ENCODE measurements at regions not wholly inside any gene's neighbourhood (a gene's known extent, or its start where the extent isn't known, plus 50 kb on each side); places are given as distances from the start of the nearest gene placed in this dataset.
"Not testable (repeated sequence)": the region's sequence is repeated elsewhere in the genome, so short reads cannot be mapped to it uniquely, and the experiment has no call there.

DNA sequence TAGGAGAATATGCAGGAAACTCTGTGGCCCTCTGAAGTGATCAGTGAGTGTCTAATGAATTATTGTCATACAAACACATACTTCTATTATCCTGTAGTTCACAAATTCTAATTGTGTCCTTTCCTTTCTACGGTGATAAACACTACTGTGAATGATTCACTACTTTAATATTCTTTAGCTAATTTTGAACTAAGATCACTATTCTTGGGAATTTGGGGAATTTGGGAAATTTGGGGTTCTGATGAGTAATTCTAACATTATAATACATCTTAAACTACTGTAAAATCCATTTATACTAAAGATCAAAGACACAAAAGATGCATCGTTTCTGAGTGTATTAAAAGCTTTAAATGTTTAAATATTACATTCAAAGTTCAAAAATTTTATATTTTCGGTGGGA, 1287.2 kb upstream of the CITED2 start:
- DNase-seq (ENCODE audit: insufficient read length, low spot score) (no peak), FAIRE-seq (no peak)
- no peak for TF ChIP-seq POLR2A (IDR thresholded peaks at IDR 0.05; ENCODE audit: low read depth, low read length)

- FAIRE-seq (peak; percentile 33), DNase-seq (ENCODE audit: insufficient read length, low spot score) (no peak)
- no peak for TF ChIP-seq POLR2A (IDR thresholded peaks at IDR 0.05; ENCODE audit: low read depth, low read length)
Measured at GRCh38 chr6:140660295-140660694, 1285.8 kb upstream of the CITED2 start.

- FAIRE-seq: no peak
Measured at GRCh38 chr6:140653972-140654371, 1279.5 kb upstream of the CITED2 start.

DNA sequence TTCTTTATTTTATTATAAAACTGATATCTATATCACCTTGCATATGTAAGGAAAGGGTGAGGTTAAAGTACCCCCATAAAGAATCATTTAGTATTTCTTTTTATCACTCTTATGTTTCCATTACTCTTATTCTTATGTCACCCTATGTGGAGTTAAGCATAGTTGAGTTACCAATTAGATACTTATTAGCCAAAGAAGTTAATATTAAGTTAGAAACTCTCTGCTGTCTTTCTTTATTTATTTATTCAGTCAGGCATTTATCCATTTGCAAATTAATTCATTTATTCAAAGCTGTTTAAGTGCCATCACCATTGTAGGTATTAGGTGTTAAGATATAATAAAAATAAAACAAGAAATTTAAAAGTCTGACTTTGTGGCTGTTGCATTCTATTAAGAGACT, 1279.1 kb upstream of the CITED2 start:
- DNase-seq (ENCODE audit: insufficient read length, low spot score) (no peak), FAIRE-seq (no peak)
- TF ChIP-seq POLR2A (IDR thresholded peaks at IDR 0.05; ENCODE audit: low read depth, low read length): no peak

More at GRCh38 chr6:140653972-140654371, 1279.5 kb upstream of the CITED2 start:
- DNase-seq (ENCODE audit: insufficient read length, low spot score): no peak
- TF ChIP-seq POLR2A (IDR thresholded peaks at IDR 0.05; ENCODE audit: low read depth, low read length): no peak

DNA sequence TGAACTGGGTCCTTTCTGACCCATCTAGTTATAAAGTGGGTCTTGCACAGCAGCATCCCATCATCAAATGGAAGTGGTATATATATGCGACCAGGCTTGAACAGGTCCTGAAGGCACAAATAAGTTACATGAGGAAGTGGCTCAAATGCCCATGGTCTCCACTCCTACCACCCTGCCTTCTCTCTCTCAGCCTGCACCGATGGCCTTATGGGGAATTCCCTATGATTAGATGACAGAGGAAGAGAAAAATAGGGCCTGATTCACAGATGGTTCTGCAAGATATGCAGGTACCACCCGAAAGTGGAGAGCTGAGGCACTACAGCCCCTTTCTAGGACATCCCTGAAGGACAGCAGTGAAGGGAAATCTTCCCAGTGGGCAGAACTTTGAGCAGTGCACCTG, 1275.1 kb upstream of the CITED2 start:
- DNase-seq (ENCODE audit: insufficient read length, low spot score); FAIRE-seq: not testable (repeated sequence)

DNA sequence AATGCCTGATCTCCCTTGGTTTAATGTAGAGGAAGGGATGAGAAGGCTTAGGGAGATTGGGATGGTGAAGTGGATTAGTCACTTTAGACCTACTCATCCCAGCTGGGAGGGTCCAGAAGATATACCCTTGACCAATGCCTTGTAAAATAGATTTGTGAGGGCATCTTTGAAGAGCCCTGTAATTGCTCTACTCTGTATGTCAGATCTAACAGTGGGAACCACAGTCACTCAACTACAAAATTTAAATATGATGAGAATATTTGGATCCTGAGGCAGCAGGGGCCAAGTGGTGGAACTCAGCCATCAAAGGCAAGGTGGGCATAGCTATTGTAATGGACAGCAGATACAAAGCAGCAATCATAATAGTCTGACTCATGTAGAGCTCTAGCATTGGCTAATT, 1272.9 kb upstream of the CITED2 start:
- not testable (repeated sequence) for DNase-seq (ENCODE audit: insufficient read length, low spot score); FAIRE-seq

DNA sequence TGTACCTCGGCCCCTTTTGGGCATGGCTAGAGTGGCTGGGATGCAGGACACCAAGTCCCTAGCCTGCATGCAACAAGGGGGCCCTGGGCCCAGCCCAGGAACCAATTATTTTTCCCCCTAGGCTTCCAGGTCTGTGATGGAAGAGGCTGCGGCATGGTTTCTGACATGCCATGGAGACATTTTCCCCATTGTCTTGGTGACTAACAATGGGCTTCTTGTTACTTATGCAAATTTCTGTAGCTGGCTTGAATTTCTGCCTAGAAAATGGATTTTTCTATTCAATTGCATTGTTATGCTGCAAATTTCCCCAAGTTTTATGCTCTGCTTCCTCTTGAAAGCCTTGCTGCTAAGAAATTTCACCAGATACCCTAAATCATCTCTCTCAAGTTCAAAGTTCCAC, 1269.6 kb upstream of the CITED2 start:
- no peak for TF ChIP-seq POLR2A (IDR thresholded peaks at IDR 0.05; ENCODE audit: low read depth, low read length)
- no peak for FAIRE-seq
- no peak for DNase-seq (ENCODE audit: insufficient read length, low spot score)

DNA sequence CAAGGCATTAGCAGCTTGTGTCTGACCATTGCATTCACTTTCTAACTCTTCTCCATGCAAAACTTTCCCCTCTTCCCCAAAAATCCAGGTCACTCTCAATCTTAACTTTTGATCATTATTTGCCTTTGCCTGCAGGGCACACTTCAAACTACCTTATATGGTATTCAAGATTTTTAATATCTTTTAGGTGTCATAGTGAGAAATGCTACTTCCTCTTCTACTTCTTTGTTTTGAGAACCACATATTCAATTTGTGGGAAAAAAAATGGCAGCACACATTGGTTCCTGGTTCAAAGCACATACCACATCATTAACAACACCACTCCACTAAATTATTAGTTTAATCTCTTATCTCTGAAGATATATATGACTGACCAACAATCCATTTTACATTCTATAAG, 1267.0 kb upstream of the CITED2 start:
- FAIRE-seq: no peak
- DNase-seq (ENCODE audit: insufficient read length, low spot score): no peak
- no peak for TF ChIP-seq POLR2A (IDR thresholded peaks at IDR 0.05; ENCODE audit: low read depth, low read length)

GRCh38 chr6:140636908-140637402, 1262.5 kb upstream of the CITED2 start:
- TF ChIP-seq POLR2A (IDR thresholded peaks at IDR 0.05; ENCODE audit: low read depth, low read length): no peak
- no peak for DNase-seq (ENCODE audit: insufficient read length, low spot score)
- FAIRE-seq: no peak

GRCh38 chr6:140636271-140636907, 1261.9 kb upstream of the CITED2 start:
- TF ChIP-seq POLR2A (IDR thresholded peaks at IDR 0.05; ENCODE audit: low read depth, low read length): no peak
- no peak for FAIRE-seq
- no peak for DNase-seq (ENCODE audit: insufficient read length, low spot score)

DNA sequence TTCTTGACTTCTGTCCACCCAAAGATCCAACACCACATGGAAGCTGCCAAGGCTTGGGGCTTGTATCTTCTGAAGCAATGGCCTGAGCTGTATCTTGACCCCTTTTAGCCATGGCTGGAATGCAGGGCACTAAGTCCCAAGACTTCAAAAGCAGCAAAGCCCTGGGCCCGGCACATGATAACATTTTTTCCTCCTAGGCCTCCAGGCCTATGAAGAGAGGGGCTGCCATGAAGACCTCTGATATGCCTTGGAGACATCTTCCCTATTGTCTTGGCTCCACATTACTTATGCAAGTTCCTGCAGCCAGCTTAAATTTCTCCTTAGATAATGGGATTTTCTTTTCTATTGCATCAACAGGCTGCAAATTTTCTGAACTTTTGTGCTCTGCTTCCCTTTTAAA, 1252.6 kb upstream of the CITED2 start:
- no peak for TF ChIP-seq POLR2A (IDR thresholded peaks at IDR 0.05; ENCODE audit: low read depth, low read length)

GRCh38 chr6:140623498-140623897, 1249.0 kb upstream of the CITED2 start:
- FAIRE-seq (no peak), DNase-seq (ENCODE audit: insufficient read length, low spot score) (no peak)
- no peak for TF ChIP-seq POLR2A (IDR thresholded peaks at IDR 0.05; ENCODE audit: low read depth, low read length)

More for the DNA sequence above, 1252.6 kb upstream of the CITED2 start:
- DNase-seq (ENCODE audit: insufficient read length, low spot score) (no peak), FAIRE-seq (no peak)

DNA sequence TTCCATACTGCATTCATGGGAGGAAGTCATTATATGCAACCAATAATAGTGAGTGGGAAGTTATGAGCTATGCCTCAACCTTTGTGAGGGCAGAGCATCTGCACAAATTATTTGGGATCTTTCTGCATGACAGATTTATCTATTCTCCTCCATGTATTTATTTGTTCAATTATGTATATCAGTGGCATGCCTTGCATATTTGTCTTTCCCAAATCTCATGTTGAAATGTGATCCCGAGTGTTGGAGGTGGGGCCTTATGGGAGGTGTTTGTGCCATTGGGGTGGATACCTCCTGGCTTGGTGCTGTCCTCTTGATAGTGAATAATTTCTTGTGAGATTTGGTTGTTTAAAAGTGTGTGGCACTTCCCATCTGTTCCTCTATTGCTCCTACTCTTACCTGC, 1246.0 kb upstream of the CITED2 start:
- DNase-seq (ENCODE audit: insufficient read length, low spot score) (no peak), FAIRE-seq (no peak)
- TF ChIP-seq POLR2A (IDR thresholded peaks at IDR 0.05; ENCODE audit: low read depth, low read length): no peak

- DNase-seq (ENCODE audit: insufficient read length, low spot score): no peak
- no peak for FAIRE-seq
- no peak for TF ChIP-seq POLR2A (IDR thresholded peaks at IDR 0.05; ENCODE audit: low read depth, low read length)
Measured at GRCh38 chr6:140609956-140610355, 1235.5 kb upstream of the CITED2 start.

GRCh38 chr6:140609321-140609720, 1234.9 kb upstream of the CITED2 start:
- DNase-seq (ENCODE audit: insufficient read length, low spot score) (no peak), FAIRE-seq (no peak)
- no peak for TF ChIP-seq POLR2A (IDR thresholded peaks at IDR 0.05; ENCODE audit: low read depth, low read length)

- DNase-seq (ENCODE audit: insufficient read length, low spot score) (no peak), FAIRE-seq (no peak)
- no peak for TF ChIP-seq POLR2A (IDR thresholded peaks at IDR 0.05; ENCODE audit: low read depth, low read length)
Measured at GRCh38 chr6:140604786-140605185, 1230.3 kb upstream of the CITED2 start.

Measured in H54 (cell line).